ENCODE measurements at regions not wholly inside any gene's neighbourhood (a gene's known extent, or its start where the extent isn't known, plus 50 kb on each side); places are given as distances from the start of the nearest gene placed in this dataset.
"Not testable (repeated sequence)": the region's sequence is repeated elsewhere in the genome, so short reads cannot be mapped to it uniquely, and the experiment has no call there.

DNA sequence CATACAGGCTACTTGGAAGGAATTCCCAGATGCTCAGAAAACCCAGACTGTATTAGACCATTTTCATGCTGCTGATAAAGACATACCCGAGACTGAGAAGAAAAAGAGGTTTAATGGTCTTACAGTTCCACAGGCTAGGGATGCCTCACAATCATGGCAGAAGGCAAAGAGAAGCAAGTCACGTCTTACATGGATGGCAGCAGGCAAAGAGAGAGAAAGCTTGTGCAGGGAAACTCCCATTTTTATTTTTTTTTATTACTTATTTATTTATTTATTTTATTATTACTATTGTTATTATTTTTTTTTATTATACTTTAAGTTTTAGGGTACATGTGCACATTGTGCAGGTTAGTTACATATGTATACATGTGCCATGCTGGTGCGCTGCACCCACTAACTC lies 140.6 kb downstream of the SLC39A8 start:
- TF ChIP-seq YY1 (IDR thresholded peaks at IDR 0.05); CTCF (IDR thresholded peaks at IDR 0.05; ENCODE audit: low read depth, low read length, missing input control); SP1 (IDR thresholded peaks at IDR 0.05); ZBTB33 (IDR thresholded peaks at IDR 0.05): not testable (repeated sequence)
